HEK293 (cell line): ENCODE measurements at regions not wholly inside any gene's neighbourhood (a gene's known extent, or its start where the extent isn't known, plus 50 kb on each side); places are given as distances from the start of the nearest gene placed in this dataset.

ENCODE experiments used
- CTCF ChIA-PET: fragments of 350-600 bp; formaldehyde crosslinking; extraction: SDS; loops from one replicate; lab custom pipeline; 2021; ENCODE audit warnings: antibody characterized with exemption; lab: Yijun Ruan, JAX
- POLR2A ChIA-PET: fragments of 300-600 bp; formaldehyde crosslinking; extraction: SDS; loops from one replicate; lab custom pipeline; 2020; ENCODE audit warnings: antibody characterized with exemption, inconsistent platforms; lab: Yijun Ruan, JAX
- H3K27ac ChIP-seq: fragments of 200-500 bp; sonication (Bioruptor generic); 2 replicates; pipeline ENCODE4 v1.5.1; 2014; ENCODE audit warnings: low read depth, low read length, control low read depth, inconsistent platforms; ENCODE audit errors: extremely low read depth
- H3K36me3 ChIP-seq, 2 experiments: fragments of 200-500 bp in 1 of 2; sonication (Bioruptor generic) in 1 of 2; 1 replicate in 1 of 2; 2 replicates in 1 of 2; pipeline ENCODE4 v1.5.1; 2014 to 2017; ENCODE audit warnings: inconsistent platforms in 2 of 2, low read length in 2 of 2; ENCODE audit not compliant: control insufficient read depth in 2 of 2, insufficient read depth in 1 of 2
- H3K4me1 ChIP-seq: fragments of 200-500 bp; sonication (Bioruptor generic); 2 replicates; pipeline ENCODE4 v1.5.1; 2014; ENCODE audit warnings: mild to moderate bottlenecking, low read length, inconsistent platforms; ENCODE audit not compliant: control insufficient read depth, insufficient read depth
- H3K4me3 ChIP-seq: 2 replicates; pipeline ENCODE4 v1.5.1; 2011; ENCODE audit warnings: low read depth, mild to moderate bottlenecking, control low read depth, low read length, moderate library complexity
- H3K9me3 ChIP-seq: fragments of 200-500 bp; sonication (Bioruptor generic); 2 replicates; pipeline ENCODE4 v1.5.1; 2014; ENCODE audit warnings: low read depth, low read length, inconsistent platforms; ENCODE audit not compliant: control insufficient read depth, insufficient read depth
- RBAK ChIP-seq: fragments of 450-650 bp; formaldehyde crosslinking; IDR thresholded peaks from 2 replicates; pipeline ENCODE4 v1.5.1; 2016; ENCODE audit warnings: missing biosample characterization, missing genetic modification characterization
- SETDB1 ChIP-seq: IDR thresholded peaks from one replicate; pipeline ENCODE4 v1.6.1; 2017; ENCODE audit warnings: mild to moderate bottlenecking, low read length, moderate library complexity, mixed read lengths; ENCODE audit not compliant: insufficient read length
- YY2 ChIP-seq: fragments of 450-650 bp; formaldehyde crosslinking; IDR thresholded peaks from 2 replicates; pipeline ENCODE4 v1.5.1; 2016; ENCODE audit warnings: missing biosample characterization, missing genetic modification characterization
- ZNF157 ChIP-seq: fragments of 450-650 bp; formaldehyde crosslinking; IDR thresholded peaks from 2 replicates; pipeline ENCODE4 v1.5.1; 2016; ENCODE audit warnings: missing biosample characterization, missing genetic modification characterization
- ZNF202 ChIP-seq: fragments of 450-650 bp; formaldehyde crosslinking; IDR thresholded peaks from 2 replicates; pipeline ENCODE4 v1.5.1; 2016; ENCODE audit warnings: missing biosample characterization, missing genetic modification characterization, borderline replicate concordance
- ZNF416 ChIP-seq: fragments of 450-650 bp; formaldehyde crosslinking; IDR thresholded peaks from 2 replicates; pipeline ENCODE4 v1.5.1; 2016; ENCODE audit warnings: missing biosample characterization, missing genetic modification characterization
- ZNF501 ChIP-seq: fragments of 450-650 bp; formaldehyde crosslinking; IDR thresholded peaks from 2 replicates; pipeline ENCODE4 v1.5.1; 2016; ENCODE audit warnings: missing biosample characterization, missing genetic modification characterization
- ZNF549 ChIP-seq: fragments of 450-650 bp; IDR thresholded peaks from 2 replicates; pipeline ENCODE4 v1.5.1; 2018; ENCODE audit warnings: missing biosample characterization, missing genetic modification characterization, mild to moderate bottlenecking, inconsistent platforms, moderate library complexity
- ZNF585B ChIP-seq: fragments of 450-650 bp; formaldehyde crosslinking; IDR thresholded peaks from 2 replicates; pipeline ENCODE4 v1.5.1; 2016; ENCODE audit warnings: missing biosample characterization, missing genetic modification characterization
- ZNF610 ChIP-seq: fragments of 450-650 bp; formaldehyde crosslinking; IDR thresholded peaks from 2 replicates; pipeline ENCODE4 v1.5.1; 2016; ENCODE audit warnings: missing biosample characterization, missing genetic modification characterization, borderline replicate concordance
- ZNF629 ChIP-seq: fragments of 450-650 bp; formaldehyde crosslinking; IDR thresholded peaks from 2 replicates; pipeline ENCODE4 v1.5.1; 2017; ENCODE audit warnings: missing biosample characterization, missing genetic modification characterization
- TF ChIP-seq, protein P1 (sequence below): fragments of 450-650 bp; formaldehyde crosslinking; IDR thresholded peaks from 2 replicates; pipeline ENCODE4 v1.5.1; 2017; ENCODE audit warnings: missing biosample characterization, missing genetic modification characterization
- TF ChIP-seq, protein P2 (sequence below): fragments of 450-650 bp; formaldehyde crosslinking; IDR thresholded peaks from 2 replicates; pipeline ENCODE4 v1.5.1; 2017; ENCODE audit warnings: missing biosample characterization, missing genetic modification characterization
- TF ChIP-seq, protein P3 (sequence below): fragments of 450-650 bp; formaldehyde crosslinking; IDR thresholded peaks from 2 replicates; pipeline ENCODE4 v1.5.1; 2016; ENCODE audit warnings: missing biosample characterization, missing genetic modification characterization
- TF ChIP-seq, protein P4 (sequence below): fragments of 450-650 bp; formaldehyde crosslinking; IDR thresholded peaks from 2 replicates; pipeline ENCODE4 v1.5.1; 2017; ENCODE audit warnings: missing biosample characterization, missing genetic modification characterization
- TF ChIP-seq, protein P5 (sequence below): fragments of 450-650 bp; formaldehyde crosslinking; IDR thresholded peaks from 2 replicates; pipeline ENCODE4 v1.5.1; 2016; ENCODE audit warnings: missing biosample characterization, missing genetic modification characterization
- TF ChIP-seq, protein P6 (sequence below): fragments of 450-650 bp; formaldehyde crosslinking; IDR thresholded peaks from 2 replicates; pipeline ENCODE4 v1.5.1; 2016; ENCODE audit warnings: missing biosample characterization, missing genetic modification characterization

DNA sequence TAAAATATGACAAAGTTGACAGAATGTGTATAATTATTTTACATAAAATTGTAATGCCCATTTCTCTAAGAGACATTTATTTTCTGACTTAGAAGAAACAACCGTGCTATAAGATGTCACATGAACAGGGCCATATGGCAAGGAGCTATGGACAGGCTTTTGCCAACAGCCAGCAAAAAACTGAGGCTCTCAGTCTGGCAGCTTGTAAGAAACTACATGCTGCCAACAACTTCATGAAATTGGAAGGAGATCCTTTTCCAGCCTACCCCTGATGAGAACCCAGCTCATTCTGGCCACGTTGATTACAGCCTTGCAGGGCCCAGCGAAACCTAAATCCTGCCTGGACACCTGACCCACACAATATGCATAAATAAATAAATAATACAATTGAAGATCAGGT is 250.3 kb upstream of the ARSJ start (continued):
- TF ChIP-seq, protein P1, sequence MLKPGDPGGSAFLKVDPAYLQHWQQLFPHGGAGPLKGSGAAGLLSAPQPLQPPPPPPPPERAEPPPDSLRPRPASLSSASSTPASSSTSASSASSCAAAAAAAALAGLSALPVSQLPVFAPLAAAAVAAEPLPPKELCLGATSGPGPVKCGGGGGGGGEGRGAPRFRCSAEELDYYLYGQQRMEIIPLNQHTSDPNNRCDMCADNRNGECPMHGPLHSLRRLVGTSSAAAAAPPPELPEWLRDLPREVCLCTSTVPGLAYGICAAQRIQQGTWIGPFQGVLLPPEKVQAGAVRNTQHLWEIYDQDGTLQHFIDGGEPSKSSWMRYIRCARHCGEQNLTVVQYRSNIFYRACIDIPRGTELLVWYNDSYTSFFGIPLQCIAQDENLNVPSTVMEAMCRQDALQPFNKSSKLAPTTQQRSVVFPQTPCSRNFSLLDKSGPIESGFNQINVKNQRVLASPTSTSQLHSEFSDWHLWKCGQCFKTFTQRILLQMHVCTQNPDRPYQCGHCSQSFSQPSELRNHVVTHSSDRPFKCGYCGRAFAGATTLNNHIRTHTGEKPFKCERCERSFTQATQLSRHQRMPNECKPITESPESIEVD (tag by site-specific recombination): no peak

DNA sequence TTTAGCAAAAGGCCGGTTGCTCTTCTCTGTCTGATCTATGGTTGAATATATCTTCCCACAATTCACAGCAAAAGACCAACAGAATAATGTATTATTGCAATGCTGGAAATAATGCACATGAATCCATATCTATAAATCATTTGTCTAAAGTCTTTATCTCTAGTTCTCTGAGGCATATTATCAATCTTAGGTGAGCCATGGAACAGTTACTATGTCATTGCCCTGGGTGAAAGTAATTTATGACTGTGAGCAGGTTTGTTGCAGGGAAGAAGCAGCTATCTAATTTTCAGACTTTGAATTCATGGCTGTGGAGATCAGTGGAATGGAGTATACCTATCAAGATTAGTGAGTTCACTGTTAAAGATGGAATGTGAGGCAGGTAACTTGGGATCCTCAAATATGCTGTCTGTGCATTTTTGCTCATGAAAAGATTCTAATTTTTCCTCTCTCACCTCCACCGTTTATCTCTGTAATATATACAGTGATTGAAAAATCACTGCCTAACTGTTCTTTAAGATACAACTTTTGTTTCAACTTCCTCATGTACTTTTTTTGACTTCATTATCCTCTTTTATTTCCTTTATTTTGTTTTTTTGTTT is 256.8 kb upstream of the ARSJ start:
- Histone ChIP-seq H3K27ac (no peak overlapping the region), H3K36me3 (no peaks in the 10 kb centered on the region), H3K4me1 (no peaks in the 10 kb centered on the region), H3K9me3 (no peaks in the 10 kb centered on the region), H3K4me3 (no peak overlapping the region)
- no peak for TF ChIP-seq SETDB1
- TF ChIP-seq, protein P2, sequence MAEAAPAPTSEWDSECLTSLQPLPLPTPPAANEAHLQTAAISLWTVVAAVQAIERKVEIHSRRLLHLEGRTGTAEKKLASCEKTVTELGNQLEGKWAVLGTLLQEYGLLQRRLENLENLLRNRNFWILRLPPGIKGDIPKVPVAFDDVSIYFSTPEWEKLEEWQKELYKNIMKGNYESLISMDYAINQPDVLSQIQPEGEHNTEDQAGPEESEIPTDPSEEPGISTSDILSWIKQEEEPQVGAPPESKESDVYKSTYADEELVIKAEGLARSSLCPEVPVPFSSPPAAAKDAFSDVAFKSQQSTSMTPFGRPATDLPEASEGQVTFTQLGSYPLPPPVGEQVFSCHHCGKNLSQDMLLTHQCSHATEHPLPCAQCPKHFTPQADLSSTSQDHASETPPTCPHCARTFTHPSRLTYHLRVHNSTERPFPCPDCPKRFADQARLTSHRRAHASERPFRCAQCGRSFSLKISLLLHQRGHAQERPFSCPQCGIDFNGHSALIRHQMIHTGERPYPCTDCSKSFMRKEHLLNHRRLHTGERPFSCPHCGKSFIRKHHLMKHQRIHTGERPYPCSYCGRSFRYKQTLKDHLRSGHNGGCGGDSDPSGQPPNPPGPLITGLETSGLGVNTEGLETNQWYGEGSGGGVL (tag by site-specific recombination): no peak
- no peak for TF ChIP-seq ZNF585B (tag by site-specific recombination)
- TF ChIP-seq ZNF501 (tag by site-specific recombination): no peak
- TF ChIP-seq, all 188 proteins: peak for 0
- CTCF ChIA-PET: no interaction called here
- POLR2A ChIA-PET: no interaction called here

DNA sequence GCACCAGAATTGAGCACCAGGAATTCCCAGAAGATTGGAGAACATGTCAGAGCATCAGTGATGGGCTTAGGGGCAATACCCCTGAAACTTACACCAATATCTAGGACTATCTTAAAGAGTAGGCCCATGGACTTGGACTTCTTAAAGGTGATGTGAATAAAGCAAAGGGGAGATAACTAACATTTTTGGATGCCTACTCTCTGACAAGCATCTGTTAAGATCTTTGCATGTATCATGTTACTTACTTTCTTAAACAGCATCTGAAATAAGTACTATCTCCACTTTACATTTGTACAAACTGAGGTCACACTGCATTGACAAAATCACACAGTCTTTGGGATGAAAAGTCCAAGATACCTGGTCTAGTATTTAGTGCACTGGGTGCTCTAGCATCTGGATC is 258.6 kb upstream of the ARSJ start:
- no peaks in the 10 kb centered on the region for H3K4me1 ChIP-seq
- H3K9me3 ChIP-seq: no peaks in the 10 kb centered on the region
- H3K4me3 ChIP-seq: no peak overlapping the region
- CTCF ChIA-PET: no interaction called here
- H3K27ac ChIP-seq: no peak overlapping the region
- no peaks in the 10 kb centered on the region for H3K36me3 ChIP-seq
- POLR2A ChIA-PET: no interaction called here
- TF ChIP-seq RBAK: no peak
- no peak for TF ChIP-seq ZNF549 (tag by site-specific recombination)
- TF ChIP-seq ZNF202 (tag by site-specific recombination): no peak
- TF ChIP-seq ZNF629 (tag by site-specific recombination): no peak
- TF ChIP-seq, protein P3, sequence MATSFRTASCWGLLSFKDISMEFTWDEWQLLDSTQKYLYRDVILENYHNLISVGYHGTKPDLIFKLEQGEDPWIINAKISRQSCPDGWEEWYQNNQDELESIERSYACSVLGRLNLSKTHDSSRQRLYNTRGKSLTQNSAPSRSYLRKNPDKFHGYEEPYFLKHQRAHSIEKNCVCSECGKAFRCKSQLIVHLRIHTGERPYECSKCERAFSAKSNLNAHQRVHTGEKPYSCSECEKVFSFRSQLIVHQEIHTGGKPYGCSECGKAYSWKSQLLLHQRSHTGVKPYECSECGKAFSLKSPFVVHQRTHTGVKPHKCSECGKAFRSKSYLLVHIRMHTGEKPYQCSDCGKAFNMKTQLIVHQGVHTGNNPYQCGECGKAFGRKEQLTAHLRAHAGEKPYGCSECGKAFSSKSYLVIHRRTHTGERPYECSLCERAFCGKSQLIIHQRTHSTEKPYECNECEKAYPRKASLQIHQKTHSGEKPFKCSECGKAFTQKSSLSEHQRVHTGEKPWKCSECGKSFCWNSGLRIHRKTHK: no peak
- TF ChIP-seq, protein P4, sequence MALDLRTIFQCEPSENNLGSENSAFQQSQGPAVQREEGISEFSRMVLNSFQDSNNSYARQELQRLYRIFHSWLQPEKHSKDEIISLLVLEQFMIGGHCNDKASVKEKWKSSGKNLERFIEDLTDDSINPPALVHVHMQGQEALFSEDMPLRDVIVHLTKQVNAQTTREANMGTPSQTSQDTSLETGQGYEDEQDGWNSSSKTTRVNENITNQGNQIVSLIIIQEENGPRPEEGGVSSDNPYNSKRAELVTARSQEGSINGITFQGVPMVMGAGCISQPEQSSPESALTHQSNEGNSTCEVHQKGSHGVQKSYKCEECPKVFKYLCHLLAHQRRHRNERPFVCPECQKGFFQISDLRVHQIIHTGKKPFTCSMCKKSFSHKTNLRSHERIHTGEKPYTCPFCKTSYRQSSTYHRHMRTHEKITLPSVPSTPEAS (tag by site-specific recombination): no peak
- TF ChIP-seq ZNF157: no peak
- TF ChIP-seq ZNF610 (tag by site-specific recombination): no peak
- no peak for TF ChIP-seq ZNF416

DNA sequence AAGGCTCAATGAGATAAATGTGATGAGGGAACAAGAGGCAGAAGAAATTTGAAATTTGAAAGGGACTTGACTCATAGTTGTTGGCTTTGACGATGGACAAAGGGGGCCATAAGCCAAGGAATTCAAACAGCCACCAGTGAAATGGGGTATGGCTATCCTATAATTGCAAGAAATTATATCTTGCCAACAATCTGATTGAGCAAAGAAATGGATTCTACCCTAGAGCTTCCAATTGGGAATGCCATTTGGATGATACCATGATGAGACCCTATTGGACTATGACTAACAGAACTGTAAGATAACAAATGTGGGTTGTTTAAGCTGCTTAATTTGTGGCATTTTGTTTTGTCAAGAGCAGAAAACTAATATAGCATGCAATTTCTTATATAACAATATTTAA is 270.1 kb upstream of the ARSJ start:
- H3K9me3 ChIP-seq: no peaks in the 10 kb centered on the region; the same call in 1 of the 2 replicates
- CTCF ChIA-PET: no interaction called here
- TF ChIP-seq, protein P5, sequence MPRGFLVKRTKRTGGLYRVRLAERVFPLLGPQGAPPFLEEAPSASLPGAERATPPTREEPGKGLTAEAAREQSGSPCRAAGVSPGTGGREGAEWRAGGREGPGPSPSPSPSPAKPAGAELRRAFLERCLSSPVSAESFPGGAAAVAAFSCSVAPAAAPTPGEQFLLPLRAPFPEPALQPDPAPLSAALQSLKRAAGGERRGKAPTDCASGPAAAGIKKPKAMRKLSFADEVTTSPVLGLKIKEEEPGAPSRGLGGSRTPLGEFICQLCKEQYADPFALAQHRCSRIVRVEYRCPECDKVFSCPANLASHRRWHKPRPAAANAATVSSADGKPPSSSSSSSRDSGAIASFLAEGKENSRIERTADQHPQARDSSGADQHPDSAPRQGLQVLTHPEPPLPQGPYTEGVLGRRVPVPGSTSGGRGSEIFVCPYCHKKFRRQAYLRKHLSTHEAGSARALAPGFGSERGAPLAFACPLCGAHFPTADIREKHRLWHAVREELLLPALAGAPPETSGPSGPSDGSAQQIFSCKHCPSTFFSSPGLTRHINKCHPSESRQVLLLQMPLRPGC: no peak
- no peak for TF ChIP-seq YY2 (tag by site-specific recombination)
- TF ChIP-seq, protein P6, sequence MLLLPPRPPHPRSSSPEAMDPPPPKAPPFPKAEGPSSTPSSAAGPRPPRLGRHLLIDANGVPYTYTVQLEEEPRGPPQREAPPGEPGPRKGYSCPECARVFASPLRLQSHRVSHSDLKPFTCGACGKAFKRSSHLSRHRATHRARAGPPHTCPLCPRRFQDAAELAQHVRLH (tag by site-specific recombination): no peak
- TF ChIP-seq, all 188 proteins: peak for 0
- Histone ChIP-seq H3K36me3 (no peaks in the 10 kb centered on the region), H3K4me1 (no peaks in the 10 kb centered on the region), H3K4me3 (no peak overlapping the region), H3K27ac (no peak overlapping the region)
- POLR2A ChIA-PET: no interaction called here
